Loucy (cell line): ENCODE measurements at regions not wholly inside any gene's neighbourhood (a gene's known extent, or its start where the extent isn't known, plus 50 kb on each side); places are given as distances from the start of the nearest gene placed in this dataset.

Experiments used
- H2AFZ ChIP-seq: fragments of 200-600 bp; sonication (generic); 2 replicates; pipeline ENCODE4 v1.6.0; 2016; ENCODE audit warnings: antibody characterized with exemption, mild to moderate bottlenecking, low read length, moderate library complexity
- H3F3A ChIP-seq: fragments of 200-600 bp; 2 replicates; pipeline ENCODE4 v1.6.0; 2016; ENCODE audit warnings: antibody characterized with exemption, low read depth, mild to moderate bottlenecking
- H3K27me3 ChIP-seq: fragments of 200-600 bp; sonication (generic); 2 replicates; pipeline ENCODE4 v1.6.1; 2014; ENCODE audit warnings: low read length, mild to moderate bottlenecking; ENCODE audit not compliant: insufficient read depth, poor library complexity, severe bottlenecking
- H3K36me3 ChIP-seq: fragments of 200-600 bp; sonication (generic); 2 replicates; pipeline ENCODE4 v1.6.1; 2016; ENCODE audit warnings: low read length; ENCODE audit not compliant: insufficient read depth
- H3K4me1 ChIP-seq: fragments of 200-600 bp; sonication (generic); 2 replicates; pipeline ENCODE4 v1.5.1; 2014; ENCODE audit warnings: low read length, mild to moderate bottlenecking; ENCODE audit not compliant: insufficient read depth, poor library complexity, severe bottlenecking
- H3K4me2 ChIP-seq: fragments of 200-600 bp; sonication (generic); 2 replicates; pipeline ENCODE4 v1.6.0; 2014; ENCODE audit warnings: antibody characterized with exemption, low read length, low read depth, mild to moderate bottlenecking; ENCODE audit not compliant: poor library complexity, severe bottlenecking
- H3K4me3 ChIP-seq: fragments of 200-600 bp; sonication (generic); 2 replicates; pipeline ENCODE4 v1.5.1; 2014; ENCODE audit warnings: low read length, mild to moderate bottlenecking, mixed read lengths; ENCODE audit not compliant: poor library complexity, severe bottlenecking
- H3K79me2 ChIP-seq: fragments of 200-600 bp; sonication (generic); 2 replicates; pipeline ENCODE4 v1.6.1; 2014; ENCODE audit warnings: low read length; ENCODE audit not compliant: insufficient read depth
- H3K9ac ChIP-seq: fragments of 200-600 bp; sonication (generic); 2 replicates; pipeline ENCODE4 v1.6.0; 2014; ENCODE audit warnings: mild to moderate bottlenecking, low read depth, low read length, moderate library complexity; ENCODE audit not compliant: poor library complexity, severe bottlenecking
- H3K9me2 ChIP-seq: fragments of 200-600 bp; sonication (generic); replicated peaks from 2 replicates; pipeline ENCODE4 v1.6.1; 2016; ENCODE audit warnings: low read depth, low read length, mixed read lengths
- H3K9me3 ChIP-seq: fragments of 200-600 bp; sonication (generic); 2 replicates; pipeline ENCODE4 v1.6.1; 2014; ENCODE audit warnings: mild to moderate bottlenecking, antibody characterized with exemption, low read length, low read depth; ENCODE audit not compliant: insufficient read depth
- H4K20me1 ChIP-seq: fragments of 200-600 bp; sonication (generic); 2 replicates; pipeline ENCODE4 v1.6.0; 2014; ENCODE audit warnings: antibody characterized with exemption, low read length, mild to moderate bottlenecking; ENCODE audit not compliant: insufficient read depth, poor library complexity, severe bottlenecking
- EZH2phosphoT487 ChIP-seq: fragments of 200-600 bp; IDR thresholded peaks from 2 replicates; pipeline ENCODE4 v1.6.1; 2018; ENCODE audit warnings: antibody characterized with exemption, mild to moderate bottlenecking, moderate library complexity, borderline replicate concordance
- TF ChIP-seq, protein P1 (sequence below): fragments of 200-600 bp; sonication (generic); conservative IDR thresholded peaks from 2 replicates; pipeline ENCODE4 v1.5.1; 2014; ENCODE audit warnings: mild to moderate bottlenecking, antibody characterized with exemption, low read length

DNA sequence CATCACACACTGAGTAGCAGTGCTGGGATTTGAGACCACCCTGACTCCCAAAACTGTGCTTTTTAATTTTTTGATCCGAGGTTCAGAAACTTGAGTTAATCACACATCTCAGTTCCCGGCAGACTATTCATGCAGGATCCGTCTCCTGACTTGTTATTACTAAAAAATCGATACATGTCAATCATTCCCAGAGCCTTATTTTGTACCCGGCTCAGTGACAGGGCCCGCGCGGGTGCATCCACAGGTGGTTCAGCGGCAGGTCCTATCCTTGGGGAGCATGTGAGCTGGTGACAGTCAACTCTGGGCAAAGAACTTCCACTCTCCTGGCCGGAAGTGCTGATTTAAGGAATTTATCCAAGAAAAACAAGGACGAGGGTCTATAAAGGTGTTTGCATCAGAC is 95.9 kb upstream of the MVB12B start:
- H3K36me3 ChIP-seq: no peaks in the 10 kb centered on the region
- no peak overlapping the region for H3K9ac ChIP-seq
- H3K4me3 ChIP-seq: no peak overlapping the region
- H4K20me1 ChIP-seq: no peaks in the 10 kb centered on the region
- no peak overlapping the region for H3K4me2 ChIP-seq
- no peak overlapping the region for H2AFZ ChIP-seq
- H3F3A ChIP-seq: no peaks in the 10 kb centered on the region
- H3K9me2 ChIP-seq: no peaks in the 10 kb centered on the region
- H3K9me3 ChIP-seq: no peaks in the 10 kb centered on the region
- H3K79me2 ChIP-seq: no peaks in the 10 kb centered on the region
- H3K4me1 ChIP-seq: no peaks in the 10 kb centered on the region
- no peak for TF ChIP-seq EZH2phosphoT487
- TF ChIP-seq, protein P1, sequence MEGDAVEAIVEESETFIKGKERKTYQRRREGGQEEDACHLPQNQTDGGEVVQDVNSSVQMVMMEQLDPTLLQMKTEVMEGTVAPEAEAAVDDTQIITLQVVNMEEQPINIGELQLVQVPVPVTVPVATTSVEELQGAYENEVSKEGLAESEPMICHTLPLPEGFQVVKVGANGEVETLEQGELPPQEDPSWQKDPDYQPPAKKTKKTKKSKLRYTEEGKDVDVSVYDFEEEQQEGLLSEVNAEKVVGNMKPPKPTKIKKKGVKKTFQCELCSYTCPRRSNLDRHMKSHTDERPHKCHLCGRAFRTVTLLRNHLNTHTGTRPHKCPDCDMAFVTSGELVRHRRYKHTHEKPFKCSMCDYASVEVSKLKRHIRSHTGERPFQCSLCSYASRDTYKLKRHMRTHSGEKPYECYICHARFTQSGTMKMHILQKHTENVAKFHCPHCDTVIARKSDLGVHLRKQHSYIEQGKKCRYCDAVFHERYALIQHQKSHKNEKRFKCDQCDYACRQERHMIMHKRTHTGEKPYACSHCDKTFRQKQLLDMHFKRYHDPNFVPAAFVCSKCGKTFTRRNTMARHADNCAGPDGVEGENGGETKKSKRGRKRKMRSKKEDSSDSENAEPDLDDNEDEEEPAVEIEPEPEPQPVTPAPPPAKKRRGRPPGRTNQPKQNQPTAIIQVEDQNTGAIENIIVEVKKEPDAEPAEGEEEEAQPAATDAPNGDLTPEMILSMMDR: no peak
- no peaks in the 10 kb centered on the region for H3K27me3 ChIP-seq

- no peaks in the 10 kb centered on the region for H3K9me2 ChIP-seq
- H3K36me3 ChIP-seq: no peaks in the 10 kb centered on the region
- no peaks in the 10 kb centered on the region for H3K9me3 ChIP-seq
- no peaks in the 10 kb centered on the region for H3K79me2 ChIP-seq
- no peaks in the 10 kb centered on the region for H3F3A ChIP-seq
- no peaks in the 10 kb centered on the region for H3K27me3 ChIP-seq
- no peak overlapping the region for H3K4me3 ChIP-seq
- H3K9ac ChIP-seq: no peak overlapping the region
- H2AFZ ChIP-seq: no peak overlapping the region
- no peaks in the 10 kb centered on the region for H4K20me1 ChIP-seq
- H3K4me1 ChIP-seq: no peaks in the 10 kb centered on the region
- TF ChIP-seq, protein P1: no peak
- TF ChIP-seq EZH2phosphoT487: no peak
- H3K4me2 ChIP-seq: no peak overlapping the region
Observed at GRCh38 chr9:126232461-126232860, 94.2 kb upstream of the MVB12B start.

DNA sequence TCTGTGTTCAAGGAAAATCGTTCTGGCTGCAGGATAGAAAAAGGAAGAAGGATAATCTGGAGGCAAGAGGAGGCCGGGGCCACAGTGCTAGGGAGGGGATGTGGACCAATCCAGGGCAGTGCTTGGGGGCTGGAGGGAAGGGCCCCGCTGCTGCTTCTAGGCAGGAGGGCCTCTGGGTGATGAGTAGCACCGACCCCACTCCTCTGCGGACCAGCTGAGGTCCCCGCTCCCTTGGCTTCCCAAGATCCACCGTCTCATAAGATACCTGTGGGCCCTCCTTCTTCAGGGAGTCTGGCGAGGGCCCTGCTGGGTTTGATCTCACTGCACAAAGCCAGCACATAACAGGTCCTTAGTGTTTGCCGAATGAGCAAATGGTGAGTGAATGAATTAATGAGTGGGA is 93.5 kb upstream of the MVB12B start:
- Histone ChIP-seq H3K4me2 (no peak overlapping the region), H4K20me1 (no peaks in the 10 kb centered on the region), H2AFZ (no peak overlapping the region), H3K9me3 (no peaks in the 10 kb centered on the region), H3K9me2 (no peaks in the 10 kb centered on the region), H3K36me3 (no peaks in the 10 kb centered on the region), H3K4me3 (no peak overlapping the region), H3K9ac (no peak overlapping the region), H3F3A (no peaks in the 10 kb centered on the region), H3K4me1 (no peaks in the 10 kb centered on the region), H3K27me3 (no peaks in the 10 kb centered on the region), H3K79me2 (no peaks in the 10 kb centered on the region)
- TF ChIP-seq EZH2phosphoT487: no peak
- TF ChIP-seq, protein P1: no peak
